HG03135 (cell line): ENCODE measurements at regions not wholly inside any gene's neighbourhood (a gene's known extent, or its start where the extent isn't known, plus 50 kb on each side); places are given as distances from the start of the nearest gene placed in this dataset.
A peak's percentile ranks its signal among the peaks of the same experiment; 100 is the strongest.

ENCODE experiments used
- ATAC-seq: cut with Tn5 transposase; IDR thresholded peaks from one replicate; pipeline ENCODE4 v1.9.1; 2021; ENCODE audit warnings: mild to moderate bottlenecking, moderate library complexity; ENCODE audit not compliant: unreplicated experiment

DNA sequence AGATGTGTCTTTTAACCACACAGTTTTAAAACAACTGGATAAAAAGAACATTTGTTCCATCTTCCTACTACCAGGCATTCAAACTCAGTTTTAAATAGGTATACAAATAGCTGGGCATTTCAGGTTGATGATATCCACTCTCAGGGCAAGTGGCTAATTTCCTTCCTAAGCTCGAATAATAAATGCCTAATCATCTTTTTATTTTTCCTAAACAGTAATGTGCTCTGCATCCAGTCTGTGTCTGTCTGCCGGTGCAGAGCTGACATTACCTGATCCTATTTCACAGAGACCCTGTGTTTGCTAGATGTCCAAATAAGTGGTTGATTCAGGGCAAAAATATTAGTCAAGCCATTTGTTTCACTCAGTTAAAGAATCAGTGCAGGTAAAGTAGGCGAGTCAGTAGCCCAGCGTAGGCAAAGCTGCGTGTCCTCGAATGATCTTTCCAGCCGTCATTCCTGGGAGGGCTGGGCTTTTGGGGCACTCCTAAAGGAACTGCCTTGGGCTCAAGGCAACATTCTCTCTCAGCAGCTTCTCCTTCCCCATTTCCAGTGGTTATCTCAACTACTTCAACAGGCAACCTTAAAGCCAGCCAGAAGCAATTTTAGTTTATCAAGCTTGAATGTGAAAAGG, 74.2 kb upstream of the BMP2 start:
- no peak for ATAC-seq

- ATAC-seq, result no peak
Measured at GRCh38 chr20:6692566-6693173, 74.8 kb upstream of the BMP2 start.

DNA sequence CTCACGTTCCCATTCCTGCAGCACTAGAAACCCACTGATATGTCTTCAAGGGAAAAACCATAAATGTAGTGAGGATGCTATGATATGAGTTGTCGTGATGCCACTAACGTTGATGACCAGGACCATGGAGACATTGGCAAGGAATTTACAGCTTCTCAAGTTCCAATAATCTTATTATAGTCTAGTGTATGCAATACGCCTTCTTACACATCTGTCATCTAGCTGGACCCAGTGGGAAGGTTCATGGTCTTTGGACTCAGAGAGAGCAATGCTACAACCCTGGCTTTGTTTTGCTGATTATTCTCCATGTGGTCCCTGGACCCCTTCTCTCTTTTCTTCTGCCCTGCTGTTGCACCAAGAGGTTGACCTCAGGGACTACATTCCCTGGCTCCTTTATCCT, 76.0 kb upstream of the BMP2 start:
- ATAC-seq, result no peak

GRCh38 chr20:6689339-6689973, 78.0 kb upstream of the BMP2 start:
- ATAC-seq, result no peak

DNA sequence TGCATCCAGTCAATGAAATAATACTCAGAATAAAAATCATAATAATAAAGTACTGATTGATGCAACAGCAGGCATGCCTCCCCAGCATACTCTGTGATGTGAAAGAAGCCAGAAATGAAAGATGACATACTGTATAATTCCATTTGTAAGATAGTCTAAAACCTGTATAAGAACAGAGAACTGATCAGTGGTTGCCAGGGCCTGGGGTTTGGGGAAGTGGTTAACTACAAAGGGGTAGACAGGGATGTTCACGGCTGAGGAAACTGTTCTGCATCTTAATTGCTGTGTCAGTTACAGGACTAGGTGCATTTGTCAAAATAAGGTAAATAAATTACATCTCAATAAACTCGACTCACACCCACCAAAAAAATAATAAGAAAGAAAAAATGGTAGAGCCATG, 81.3 kb upstream of the BMP2 start:
- ATAC-seq, result peak; percentile 87

GRCh38 chr20:6685626-6686025, 81.9 kb upstream of the BMP2 start:
- no peak for ATAC-seq

GRCh38 chr20:6685181-6685582, 82.3 kb upstream of the BMP2 start:
- no peak for ATAC-seq

DNA sequence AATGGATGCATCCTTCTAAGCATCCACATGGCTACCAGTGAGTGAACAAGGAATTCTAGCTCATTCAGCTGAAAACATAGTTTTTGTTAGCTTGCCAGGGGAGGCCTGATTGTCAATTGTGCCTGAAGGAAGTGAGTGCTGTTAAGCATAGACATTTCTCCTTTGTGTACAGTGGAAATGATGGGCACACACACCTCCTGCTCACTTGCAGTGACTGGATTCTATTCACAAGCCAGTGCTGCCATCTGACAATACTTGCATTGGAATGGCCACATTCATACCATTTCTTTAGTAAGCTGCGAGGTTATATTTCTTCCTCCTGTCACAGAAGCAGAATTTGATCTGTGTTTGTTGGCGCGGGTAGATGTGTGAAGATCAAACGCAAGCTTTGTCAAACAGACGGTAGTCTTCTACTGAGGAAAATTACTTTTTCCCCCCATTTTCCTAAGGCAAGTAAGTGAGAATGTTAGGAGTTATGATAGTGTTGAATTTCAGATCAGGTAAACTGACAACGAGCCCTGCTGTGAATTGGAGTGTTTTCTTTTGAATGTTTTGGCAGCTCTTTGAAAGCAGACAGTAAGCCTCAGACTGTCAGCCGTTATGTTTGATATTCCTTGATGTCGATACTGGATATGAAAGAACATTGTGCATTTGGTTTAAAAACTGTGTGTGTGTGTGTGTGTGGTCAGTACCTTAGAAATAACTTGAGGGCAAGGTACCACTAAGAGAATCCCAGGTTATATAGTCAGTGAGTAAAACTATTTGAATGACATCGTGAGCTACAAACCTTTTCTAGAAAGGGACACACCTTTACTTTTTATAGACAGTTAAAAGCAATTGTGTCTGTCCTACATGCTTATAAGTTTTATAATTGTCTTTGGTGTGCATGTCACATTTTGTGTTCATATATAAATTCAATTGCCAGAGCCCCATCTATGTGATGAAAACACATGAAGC, 84.2 kb upstream of the BMP2 start:
- no peak for ATAC-seq

DNA sequence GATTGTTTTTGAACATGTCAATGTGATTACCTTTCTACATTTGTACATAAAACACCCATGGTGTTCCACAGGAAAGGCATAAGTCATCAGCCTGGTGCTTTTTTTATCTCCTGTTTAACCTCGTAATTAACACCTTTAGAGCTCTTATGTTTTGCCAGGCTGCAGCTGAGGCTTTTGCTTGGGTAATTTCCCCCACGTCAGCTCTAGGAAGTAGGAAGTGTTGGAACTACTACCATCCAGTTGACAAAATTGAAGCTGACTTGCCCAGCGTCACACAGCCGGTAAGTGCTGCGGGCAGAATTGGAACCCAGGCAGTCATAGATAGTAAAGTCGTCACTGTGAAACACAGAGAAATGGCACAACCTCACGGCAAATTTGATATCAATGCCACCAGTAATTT, 86.6 kb upstream of the BMP2 start:
- no peak for ATAC-seq

DNA sequence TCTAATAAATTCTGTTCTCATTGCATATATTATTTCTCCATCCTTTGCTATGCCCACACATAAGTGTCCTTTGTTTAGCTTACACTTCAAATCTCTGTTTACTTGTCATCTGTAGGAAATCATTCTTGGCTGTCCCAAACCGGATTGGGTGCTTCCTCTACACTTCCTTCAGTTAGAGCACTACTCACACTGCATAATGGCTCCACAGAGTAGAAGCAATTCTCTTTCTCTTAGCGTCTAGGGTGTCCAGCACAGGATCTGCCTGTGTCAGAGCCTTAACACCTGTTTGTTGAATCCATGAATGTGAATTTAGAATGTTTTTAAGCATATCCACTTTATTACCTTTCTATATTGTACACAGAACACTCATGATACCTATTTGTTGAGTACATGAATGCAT, 87.0 kb upstream of the BMP2 start:
- no peak for ATAC-seq

DNA sequence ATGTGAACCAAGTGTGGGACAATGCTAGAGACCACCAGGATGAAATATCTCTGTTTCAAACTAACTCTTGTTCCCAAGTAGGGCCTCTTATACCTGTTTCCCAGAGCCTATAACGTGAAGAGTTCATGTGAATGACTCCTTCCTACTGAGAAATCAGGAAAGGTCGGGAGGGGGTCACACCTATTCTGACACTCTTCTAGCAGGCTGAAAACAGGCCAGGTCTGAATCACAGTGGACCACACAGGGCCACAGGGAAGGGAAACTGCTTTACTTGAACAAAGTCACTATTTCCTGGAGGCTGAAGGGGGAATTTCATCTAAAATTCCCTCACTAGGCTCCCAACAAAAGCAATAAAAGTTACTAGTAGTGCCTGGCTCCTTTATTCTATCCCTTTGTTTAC, 88.4 kb upstream of the BMP2 start:
- ATAC-seq, result no peak

DNA sequence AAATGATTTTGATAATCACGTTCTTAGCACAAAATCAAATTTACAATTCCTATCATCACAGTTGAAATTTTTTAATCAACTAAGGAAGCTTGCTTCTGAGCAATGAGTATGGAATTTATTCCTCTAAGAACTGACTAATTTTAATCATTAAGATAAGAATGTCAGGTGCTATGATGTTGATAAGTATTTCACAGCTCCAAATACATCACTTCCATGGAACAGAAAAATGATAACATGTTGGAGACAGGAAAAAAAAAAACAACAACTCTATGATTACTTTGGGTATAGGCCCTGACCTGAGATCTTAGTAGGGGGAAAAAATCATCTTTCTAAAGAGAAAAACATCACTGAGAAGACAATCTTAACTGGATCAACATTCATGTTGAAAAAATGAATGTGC, 89.4 kb upstream of the BMP2 start:
- no peak for ATAC-seq

- ATAC-seq, result no peak
Measured at GRCh38 chr20:6674831-6675230, 92.7 kb upstream of the BMP2 start.

GRCh38 chr20:6673071-6673470, 94.4 kb upstream of the BMP2 start:
- no peak for ATAC-seq

GRCh38 chr20:6671829-6672228, 95.7 kb upstream of the BMP2 start:
- no peak for ATAC-seq

DNA sequence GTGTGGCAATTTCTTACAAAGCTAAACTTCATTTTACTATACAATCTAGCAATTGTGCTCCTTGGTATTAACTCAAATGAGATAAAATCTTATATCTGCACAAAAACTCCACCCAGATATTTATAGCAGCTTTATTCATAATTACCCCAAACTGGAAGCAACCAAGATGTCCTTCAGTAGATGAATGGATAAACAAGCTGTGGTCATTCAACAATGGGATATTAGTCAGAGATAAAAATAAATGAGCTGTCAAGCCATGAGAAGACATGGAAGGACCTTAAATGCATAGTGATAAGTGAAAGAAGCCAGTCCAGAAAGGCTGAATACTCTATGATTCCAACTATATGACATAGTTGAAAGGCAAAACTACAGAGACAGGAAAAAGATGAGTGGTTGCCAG, 98.9 kb upstream of the BMP2 start:
- ATAC-seq, result no peak

DNA sequence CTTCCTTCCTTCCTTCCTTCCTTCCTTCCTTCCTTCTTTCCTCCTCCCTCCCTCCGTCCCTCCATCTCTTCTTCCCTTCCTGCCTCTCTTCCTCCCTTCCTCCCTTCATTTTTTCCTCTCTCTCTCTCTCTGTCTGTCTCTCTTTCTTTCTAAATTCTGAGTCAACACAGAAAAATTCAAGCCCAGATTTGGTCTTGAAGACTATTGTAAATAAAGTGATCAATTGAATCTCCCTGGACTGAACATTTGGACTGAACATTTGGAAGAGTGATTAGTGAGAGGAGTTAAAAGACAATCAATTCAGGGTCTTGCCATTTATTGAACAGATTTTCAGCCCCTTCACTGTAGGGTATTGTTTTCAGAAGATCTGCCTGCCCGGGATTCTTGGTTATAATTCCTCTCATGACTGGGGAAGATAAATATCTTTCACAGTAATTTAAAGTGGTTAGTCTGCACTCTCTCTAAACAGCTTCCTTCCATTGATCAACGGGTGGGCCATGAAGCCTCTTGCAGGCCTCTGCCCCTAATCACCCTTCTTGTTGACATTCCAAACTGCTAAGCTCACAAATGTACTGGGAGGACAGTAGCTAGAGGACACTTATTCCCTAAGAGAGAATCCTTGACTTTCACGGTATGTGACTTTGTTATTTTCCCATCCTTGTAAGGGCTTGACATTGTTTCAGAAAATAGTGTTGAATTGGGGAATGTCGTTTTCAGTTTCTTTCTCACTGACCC, 101.7 kb upstream of the BMP2 start:
- ATAC-seq, result no peak

DNA sequence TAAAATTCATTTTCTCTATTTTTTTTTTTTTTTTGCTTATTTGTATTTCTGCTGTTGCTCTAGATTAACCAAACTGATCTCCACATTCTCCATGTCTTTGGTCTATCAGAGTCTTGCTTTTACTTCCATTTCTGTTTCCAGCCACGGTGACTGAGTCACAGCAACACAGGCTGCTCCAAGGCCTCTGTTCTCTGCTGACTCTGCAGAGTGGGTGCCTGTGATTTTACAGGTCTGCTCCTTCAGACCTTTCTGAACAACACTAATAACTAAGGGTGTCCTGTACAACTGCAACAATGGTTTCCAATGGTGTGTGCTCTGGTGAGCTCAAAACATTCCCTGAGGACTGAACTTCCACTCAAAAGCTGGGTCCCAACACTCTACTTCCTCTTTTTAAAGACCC, 102.3 kb upstream of the BMP2 start:
- ATAC-seq, result no peak

- no peak for ATAC-seq
Measured at GRCh38 chr20:6664574-6664973, 102.9 kb upstream of the BMP2 start.

- ATAC-seq, result no peak
Measured at GRCh38 chr20:6663751-6664388, 103.6 kb upstream of the BMP2 start.
